ENCODE measurements at regions not wholly inside any gene's neighbourhood (a gene's known extent, or its start where the extent isn't known, plus 50 kb on each side); places are given as distances from the start of the nearest gene placed in this dataset.

DNA sequence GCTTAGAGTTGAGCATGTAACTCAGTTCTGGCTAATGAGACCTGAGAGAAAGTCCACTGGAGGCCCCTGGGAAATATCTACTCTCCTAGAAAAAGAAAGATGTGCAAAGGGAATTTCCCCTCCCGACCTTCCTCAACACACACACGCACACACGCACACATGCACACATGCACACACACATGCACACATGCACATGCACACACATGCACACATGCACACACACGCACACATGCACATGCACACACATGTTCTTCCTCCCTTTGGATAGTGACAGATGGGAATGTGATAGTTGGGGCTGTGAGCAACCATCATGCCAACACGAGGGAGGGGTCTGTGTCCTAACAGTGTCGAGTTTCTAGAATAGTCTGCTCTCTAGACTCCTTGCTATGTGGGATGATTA is 148.2 kb upstream of the EGFLAM start:
- DNase-seq, result no peak
- H3K4me1 ChIP-seq (replicated peaks in 1 of 2), result no peaks in the 10 kb centered on the region
- WGBS, 4 donors, result 76 to 86% (median 83%) methylated on average over 6 of the region's 6 CpGs
- H3K4me3 ChIP-seq, result no peak overlapping the region
- no peaks in the 10 kb centered on the region for H3K9me3 ChIP-seq (replicated peaks in 1 of 3)
- no peaks in the 10 kb centered on the region for H3K27me3 ChIP-seq
- no peak overlapping the region for H3K27ac ChIP-seq
- intact Hi-C loops (cut with DNase I), result no loop called here
- no peak for TF ChIP-seq POLR2A (IDR thresholded peaks at IDR 0.05)
- TF ChIP-seq, protein P1, sequence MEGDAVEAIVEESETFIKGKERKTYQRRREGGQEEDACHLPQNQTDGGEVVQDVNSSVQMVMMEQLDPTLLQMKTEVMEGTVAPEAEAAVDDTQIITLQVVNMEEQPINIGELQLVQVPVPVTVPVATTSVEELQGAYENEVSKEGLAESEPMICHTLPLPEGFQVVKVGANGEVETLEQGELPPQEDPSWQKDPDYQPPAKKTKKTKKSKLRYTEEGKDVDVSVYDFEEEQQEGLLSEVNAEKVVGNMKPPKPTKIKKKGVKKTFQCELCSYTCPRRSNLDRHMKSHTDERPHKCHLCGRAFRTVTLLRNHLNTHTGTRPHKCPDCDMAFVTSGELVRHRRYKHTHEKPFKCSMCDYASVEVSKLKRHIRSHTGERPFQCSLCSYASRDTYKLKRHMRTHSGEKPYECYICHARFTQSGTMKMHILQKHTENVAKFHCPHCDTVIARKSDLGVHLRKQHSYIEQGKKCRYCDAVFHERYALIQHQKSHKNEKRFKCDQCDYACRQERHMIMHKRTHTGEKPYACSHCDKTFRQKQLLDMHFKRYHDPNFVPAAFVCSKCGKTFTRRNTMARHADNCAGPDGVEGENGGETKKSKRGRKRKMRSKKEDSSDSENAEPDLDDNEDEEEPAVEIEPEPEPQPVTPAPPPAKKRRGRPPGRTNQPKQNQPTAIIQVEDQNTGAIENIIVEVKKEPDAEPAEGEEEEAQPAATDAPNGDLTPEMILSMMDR (IDR thresholded peaks at IDR 0.05), result no peak
- H3K36me3 ChIP-seq (replicated peaks in 1 of 2), result no peaks in the 10 kb centered on the region

DNA sequence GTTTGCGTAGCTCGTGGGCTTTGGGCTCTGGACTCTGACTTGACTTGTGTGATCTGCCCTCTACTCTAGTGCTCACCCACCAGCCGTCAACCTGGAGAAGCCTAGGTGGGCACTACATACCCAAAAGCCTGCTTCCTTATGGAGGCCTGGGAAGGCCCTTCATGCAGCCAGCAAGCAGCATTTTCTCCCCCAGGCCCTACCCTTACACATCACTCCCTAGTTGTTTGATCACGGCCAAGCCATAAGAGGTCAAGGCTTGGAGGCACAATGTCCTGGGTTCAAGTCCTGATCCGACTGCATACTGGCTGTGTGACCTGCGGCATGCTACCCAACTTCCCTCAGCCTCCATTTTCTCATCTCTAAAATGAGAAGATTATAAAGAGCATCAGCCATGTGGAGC is 151.3 kb upstream of the EGFLAM start:
- Histone ChIP-seq H3K9me3 (replicated peaks in 1 of 3) (no peaks in the 10 kb centered on the region), H3K27me3 (no peaks in the 10 kb centered on the region), H3K4me3 (no peak overlapping the region), H3K36me3 (replicated peaks in 1 of 2) (no peaks in the 10 kb centered on the region), H3K4me1 (replicated peaks in 1 of 2) (no peaks in the 10 kb centered on the region), H3K27ac (no peak overlapping the region)
- WGBS, 4 donors, result 92 to 95% (median 93%) methylated on average over 5 to 6 of the region's 6 CpGs
- DNase-seq, result no peak
- TF ChIP-seq POLR2A (IDR thresholded peaks at IDR 0.05), result no peak
- TF ChIP-seq, protein P1 (IDR thresholded peaks at IDR 0.05), result no peak
- intact Hi-C loops (cut with DNase I), result no loop called here

DNA sequence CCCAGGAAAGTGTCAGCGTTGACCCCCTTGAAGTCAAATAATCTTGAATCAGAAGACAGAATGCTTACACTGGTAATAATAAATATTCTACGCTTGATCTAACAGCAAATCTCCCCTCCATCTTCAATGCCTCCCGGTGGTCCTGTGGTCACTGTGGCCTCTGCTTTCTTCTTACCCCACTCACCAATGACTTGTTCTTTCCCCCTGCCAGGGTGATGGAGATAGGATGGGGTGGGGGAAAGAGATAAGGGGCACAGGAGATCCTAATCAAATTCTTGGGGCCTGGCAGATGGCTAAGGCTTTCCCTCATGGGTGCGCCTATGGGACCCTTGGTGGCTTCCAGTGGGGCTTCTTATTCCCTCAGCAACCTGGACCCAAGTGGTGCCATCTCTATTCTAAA is 152.6 kb upstream of the EGFLAM start:
- Histone ChIP-seq H3K27ac (no peak overlapping the region), H3K36me3 (replicated peaks in 1 of 2) (no peaks in the 10 kb centered on the region), H3K4me3 (no peak overlapping the region), H3K27me3 (no peaks in the 10 kb centered on the region), H3K9me3 (replicated peaks in 1 of 3) (no peaks in the 10 kb centered on the region), H3K4me1 (replicated peaks in 1 of 2) (no peaks in the 10 kb centered on the region)
- TF ChIP-seq POLR2A (IDR thresholded peaks at IDR 0.05), result no peak
- TF ChIP-seq, protein P1 (IDR thresholded peaks at IDR 0.05), result no peak
- no peak for DNase-seq
- intact Hi-C loops (cut with DNase I), result no loop called here
- WGBS, 4 donors, result 84 to 92% (median 88%) methylated on average over 4 of the region's 4 CpGs

DNA sequence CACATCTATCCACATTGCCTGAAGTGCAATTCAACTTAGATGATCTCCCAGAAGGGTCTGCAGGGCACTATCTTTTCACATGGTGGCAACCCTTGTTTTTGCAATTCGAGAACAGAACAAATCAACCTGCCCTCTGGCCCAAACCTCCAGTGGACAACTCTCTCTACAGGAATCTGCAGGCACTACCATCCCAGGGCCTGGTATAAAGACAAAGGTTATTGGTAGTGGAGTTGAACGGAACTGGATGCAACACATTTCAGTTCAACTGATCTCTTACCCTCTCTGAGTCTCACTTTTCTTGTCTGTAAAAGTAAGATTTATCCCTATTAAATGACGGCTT is 153.2 kb upstream of the EGFLAM start:
- no peaks in the 10 kb centered on the region for H3K36me3 ChIP-seq (replicated peaks in 1 of 2)
- H3K27me3 ChIP-seq, result no peaks in the 10 kb centered on the region
- no peak overlapping the region for H3K4me3 ChIP-seq
- no peaks in the 10 kb centered on the region for H3K9me3 ChIP-seq (replicated peaks in 1 of 3)
- intact Hi-C loops (cut with DNase I), result no loop called here
- no peak overlapping the region for H3K27ac ChIP-seq
- DNase-seq, result no peak
- no peak for TF ChIP-seq POLR2A (IDR thresholded peaks at IDR 0.05)
- TF ChIP-seq, protein P1 (IDR thresholded peaks at IDR 0.05), result no peak
- WGBS, 4 donors, result 85 to 92% (median 88%) methylated on average over 3 of the region's 3 CpGs
- no peaks in the 10 kb centered on the region for H3K4me1 ChIP-seq (replicated peaks in 1 of 2)

All from adrenal gland (tissue), 9 donors.